IMR-90 (cell line): ENCODE measurements at regions not wholly inside any gene's neighbourhood (a gene's known extent, or its start where the extent isn't known, plus 50 kb on each side); places are given as distances from the start of the nearest gene placed in this dataset.

Experiments
- ATAC-seq: fragments of 200-7000 bp; cut with Tn5 transposase; 2 replicates; pipeline ENCODE4 v1.9.1; 2020; ENCODE audit warnings: low read depth, mild to moderate bottlenecking, moderate library complexity
- BruUV-seq: library from RNA; stranded (reverse); fragments of 400-500 nt; replicated peaks from 2 replicates; lab custom pipeline; 2021; lab: Mats Ljungman, UMichigan
- CTCF ChIA-PET: fragments of 300-600 bp; formaldehyde crosslinking; extraction: SDS; loops from one replicate; lab custom pipeline; 2021; ENCODE audit warnings: antibody characterized with exemption; lab: Yijun Ruan, JAX
- POLR2A ChIA-PET: fragments of 300-600 bp; sonication (Branson Sonifier 250); formaldehyde crosslinking; loops from one replicate; lab custom pipeline; 2022; ENCODE audit warnings: antibody characterized with exemption; ENCODE audit not compliant: unreplicated experiment; lab: Charles Lee
- DNase-seq: peaks from one replicate; pipeline ENCODE4 v3.0.0; 2013
- H2AFZ ChIP-seq: replicated peaks from 2 replicates; pipeline ENCODE3; 2013; ENCODE audit warnings: low read length, mild to moderate bottlenecking; ENCODE audit not compliant: poor library complexity
- H2AK5ac ChIP-seq: 2 replicates; pipeline ENCODE4 v1.6.1; 2013; ENCODE audit warnings: low read depth, low read length, inconsistent platforms
- H2AK9ac ChIP-seq: replicated peaks from 2 replicates; pipeline ENCODE3; 2013; ENCODE audit warnings: mild to moderate bottlenecking, low read depth, low read length, moderate library complexity; ENCODE audit not compliant: poor library complexity
- H2BK120ac ChIP-seq: 2 replicates; pipeline ENCODE4 v1.6.1; 2013; ENCODE audit warnings: low read depth, low read length, inconsistent platforms
- H2BK15ac ChIP-seq: 3 replicates; pipeline ENCODE4 v1.6.1; 2013; ENCODE audit warnings: low read depth, low read length, inconsistent platforms
- H2BK20ac ChIP-seq: 2 replicates; pipeline ENCODE4 v1.6.1; 2013; ENCODE audit warnings: low read depth, mild to moderate bottlenecking, inconsistent platforms, low read length, moderate library complexity
- H2BK5ac ChIP-seq: 2 replicates; pipeline ENCODE4 v1.6.1; 2013; ENCODE audit warnings: mild to moderate bottlenecking, low read depth, low read length, inconsistent platforms; ENCODE audit not compliant: poor library complexity, severe bottlenecking
- H3K14ac ChIP-seq: replicated peaks from 2 replicates; pipeline ENCODE4 v1.6.1; 2013; ENCODE audit warnings: low read depth, low read length, inconsistent platforms
- H3K18ac ChIP-seq: 2 replicates; pipeline ENCODE4 v1.6.1; 2013; ENCODE audit warnings: low read depth, low read length, control low read depth
- H3K23ac ChIP-seq: 2 replicates; pipeline ENCODE4 v1.6.1; 2013; ENCODE audit warnings: low read depth, low read length, inconsistent platforms
- H3K27ac ChIP-seq: 2 replicates; pipeline ENCODE4 v1.5.1; 2013; ENCODE audit warnings: mild to moderate bottlenecking, control low read depth, low read length; ENCODE audit not compliant: insufficient read depth
- H3K27me3 ChIP-seq: 2 replicates; pipeline ENCODE4 v1.6.1; 2013; ENCODE audit warnings: low read length; ENCODE audit not compliant: control insufficient read depth, insufficient read depth
- H3K36me3 ChIP-seq: 2 replicates; pipeline ENCODE4 v1.6.1; 2013; ENCODE audit warnings: low read length, mixed read lengths; ENCODE audit not compliant: control insufficient read depth, insufficient read depth
- H3K4ac ChIP-seq: 2 replicates; pipeline ENCODE4 v1.6.1; 2013; ENCODE audit warnings: low read depth, low read length, inconsistent platforms
- H3K4me1 ChIP-seq: 2 replicates; pipeline ENCODE4 v1.6.1; 2013; ENCODE audit warnings: low read length, mixed read lengths; ENCODE audit not compliant: control insufficient read depth, insufficient read depth
- H3K4me2 ChIP-seq: 2 replicates; pipeline ENCODE4 v1.6.1; 2013; ENCODE audit warnings: low read depth, mild to moderate bottlenecking, control low read depth, low read length, moderate library complexity
- H3K4me3 ChIP-seq: 2 replicates; pipeline ENCODE4 v1.5.1; 2013; ENCODE audit warnings: low read depth, mild to moderate bottlenecking, control low read depth, low read length, moderate library complexity; ENCODE audit not compliant: insufficient read depth
- H3K56ac ChIP-seq: 2 replicates; pipeline ENCODE4 v1.6.1; 2013; ENCODE audit warnings: low read length, inconsistent platforms; ENCODE audit not compliant: insufficient read depth; ENCODE audit errors: extremely low read depth
- H3K79me1 ChIP-seq, 2 experiments: 2 replicates each; pipeline ENCODE4 v1.6.1; 2013; ENCODE audit warnings: low read length in 2 of 2, inconsistent platforms in 1 of 2, low read depth in 1 of 2
- H3K9ac ChIP-seq: 2 replicates; pipeline ENCODE4 v1.6.1; 2013; ENCODE audit warnings: low read depth, low read length, control low read depth
- H3K9me1 ChIP-seq: 2 replicates; pipeline ENCODE4 v1.6.1; 2013; ENCODE audit warnings: low read length, inconsistent platforms; ENCODE audit not compliant: insufficient read depth
- H3K9me3 ChIP-seq: 2 replicates; pipeline ENCODE4 v1.6.1; 2013; ENCODE audit warnings: low read length; ENCODE audit not compliant: control insufficient read depth, insufficient read depth
- H4K20me1 ChIP-seq: 2 replicates; pipeline ENCODE4 v1.6.1; 2013; ENCODE audit warnings: low read length, inconsistent platforms; ENCODE audit not compliant: insufficient read depth
- H4K5ac ChIP-seq: 2 replicates; pipeline ENCODE4 v1.6.1; 2013; ENCODE audit warnings: mild to moderate bottlenecking, low read depth, low read length, control low read depth
- H4K8ac ChIP-seq, 2 experiments: 2 replicates each; pipeline ENCODE4 v1.6.1; 2013; ENCODE audit warnings: low read depth in 2 of 2, low read length in 2 of 2, control low read depth in 1 of 2, inconsistent platforms in 1 of 2
- H4K91ac ChIP-seq: 2 replicates; pipeline ENCODE4 v1.6.1; 2013; ENCODE audit warnings: low read depth, low read length, inconsistent platforms; ENCODE audit not compliant: insufficient read depth
- BHLHE40 ChIP-seq: fragments of 150-350 bp; IDR thresholded peaks from 2 replicates; pipeline ENCODE4 v1.6.1; 2016; ENCODE audit warnings: mild to moderate bottlenecking, low read depth, low read length
- CEBPB ChIP-seq: IDR thresholded peaks from 2 replicates; pipeline ENCODE4 v1.6.1; 2012; ENCODE audit warnings: low read depth, low read length, improper control_type of control experiment
- CHD1 ChIP-seq: IDR thresholded peaks from 2 replicates; pipeline ENCODE4 v1.6.1; 2012; ENCODE audit warnings: low read depth, low read length, improper control_type of control experiment
- ELK1 ChIP-seq: fragments of 150-350 bp; IDR thresholded peaks from 2 replicates; pipeline ENCODE4 v1.6.1; 2016; ENCODE audit warnings: low read depth, mild to moderate bottlenecking, low read length, moderate library complexity, borderline replicate concordance
- MAFK ChIP-seq: IDR thresholded peaks from 2 replicates; pipeline ENCODE4 v1.6.1; 2012; ENCODE audit warnings: low read depth, low read length, improper control_type of control experiment
- MAZ ChIP-seq: IDR thresholded peaks from 2 replicates; pipeline ENCODE4 v1.6.1; 2012; ENCODE audit warnings: low read depth, mild to moderate bottlenecking, low read length, improper control_type of control experiment, moderate library complexity, borderline replicate concordance
- NFE2L2 ChIP-seq: fragments of 150-350 bp; IDR thresholded peaks from 2 replicates; pipeline ENCODE4 v1.6.1; 2016; ENCODE audit warnings: low read depth, mild to moderate bottlenecking, low read length
- POLR2A ChIP-seq: IDR thresholded peaks from 2 replicates; pipeline ENCODE4 v1.6.1; 2012; ENCODE audit warnings: mild to moderate bottlenecking, low read depth, low read length
- RAD21 ChIP-seq: IDR thresholded peaks from 2 replicates; pipeline ENCODE4 v1.6.1; 2012; ENCODE audit warnings: low read length, improper control_type of control experiment
- RCOR1 ChIP-seq: IDR thresholded peaks from 2 replicates; pipeline ENCODE4 v1.6.1; 2012; ENCODE audit warnings: mild to moderate bottlenecking, low read length, improper control_type of control experiment; ENCODE audit not compliant: insufficient replicate concordance
- RFX5 ChIP-seq: IDR thresholded peaks from 2 replicates; pipeline ENCODE4 v1.8.0; 2012; ENCODE audit warnings: low read depth, mild to moderate bottlenecking, low read length, moderate library complexity
- WGBS, 2 experiments: methylation state at CpG; one replicate each; pipeline versions ENCODE4 v1.1.5 to v1.1.7; 2013; ENCODE audit warnings: missing lambda C conversion rate in 2 of 2; ENCODE audit not compliant: insufficient read length in 1 of 2; ENCODE audit errors: extremely low coverage in 2 of 2; 5-methylcytosine and 5-hydroxymethylcytosine counted together
- dilution Hi-C: fragments of 300-500 bp; cut with HindIII; formaldehyde crosslinking; loops from one replicate; pipeline ENCODE4 v1.14.3; 2018; ENCODE audit warnings: low sequenced_read_pairs; ENCODE audit not compliant: unreplicated experiment
- in situ Hi-C: fragments of 300-500 bp; cut with MboI; formaldehyde crosslinking; loops from 3 replicates; pipeline ENCODE4 v1.14.3; 2019; ENCODE audit warnings: low sequenced_read_pairs, inconsistent platforms, mixed read lengths
- intact Hi-C: fragments of 100-400 bp; cut with micrococcal nuclease; formaldehyde crosslinking; loops from 2 replicates; pipeline ENCODE4 v1.10.0; 2022
- TF ChIP-seq, protein P1 (sequence below): conservative IDR thresholded peaks from 2 replicates; pipeline ENCODE4 v1.5.1; 2012; ENCODE audit warnings: mild to moderate bottlenecking, low read depth, low read length, improper control_type of control experiment

DNA sequence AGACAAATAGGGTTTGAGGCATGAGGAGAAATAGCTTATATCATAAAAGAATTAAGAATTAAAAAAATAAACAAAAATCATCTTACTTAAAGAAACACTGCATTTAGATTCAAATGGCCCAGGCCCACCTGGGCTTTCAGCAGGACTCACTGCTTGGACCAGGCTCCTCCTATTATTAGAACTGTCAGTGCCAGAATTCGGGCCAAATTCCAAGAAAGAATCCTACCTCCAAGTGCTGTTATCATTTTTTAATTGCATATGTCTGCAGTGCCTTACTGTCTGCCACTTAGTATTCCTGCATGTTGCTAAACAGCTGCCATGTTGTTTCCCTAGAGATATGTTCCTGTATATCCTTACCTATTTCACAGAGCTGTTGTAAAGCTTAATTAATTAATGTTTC, 112.0 kb downstream of the BARHL2 start:
- Histone ChIP-seq H3K27ac (no peak overlapping the region), H3K14ac (no peak overlapping the region), H3K56ac (no peak overlapping the region), H3K4me1 (no peaks in the 10 kb centered on the region), H4K91ac (no peak overlapping the region), H3K23ac (no peak overlapping the region), H2AK5ac (no peak overlapping the region), H2BK20ac (no peak overlapping the region), H2AK9ac (no peak overlapping the region), H2BK15ac (no peak overlapping the region), H3K4me3 (no peak overlapping the region), H3K9ac (no peak overlapping the region), H3K9me1 (no peaks in the 10 kb centered on the region), H4K5ac (no peak overlapping the region), H4K20me1 (no peaks in the 10 kb centered on the region), H3K79me1 (no peaks in the 10 kb centered on the region), H3K36me3 (no peaks in the 10 kb centered on the region), H3K4ac (no peak overlapping the region), H3K9me3 (no peaks in the 10 kb centered on the region), H2BK5ac (no peak overlapping the region), H3K18ac (no peak overlapping the region), H3K4me2 (no peak overlapping the region), H4K8ac (no peak overlapping the region), H3K27me3 (no peaks in the 10 kb centered on the region), H2BK120ac (no peak overlapping the region), H2AFZ (no peak overlapping the region)
- in situ Hi-C loops: no loop called here
- ChIA-PET CTCF (no interaction called here), POLR2A (no interaction called here)
- intact Hi-C loops: no loop called here
- TF ChIP-seq RCOR1: no peak
- no peak for TF ChIP-seq RFX5
- TF ChIP-seq NFE2L2: no peak
- TF ChIP-seq BHLHE40: no peak
- no peak for TF ChIP-seq CEBPB
- TF ChIP-seq MAZ: no peak
- no peak for TF ChIP-seq MAFK
- no peak for TF ChIP-seq ELK1
- no peak for TF ChIP-seq POLR2A
- TF ChIP-seq, protein P1, sequence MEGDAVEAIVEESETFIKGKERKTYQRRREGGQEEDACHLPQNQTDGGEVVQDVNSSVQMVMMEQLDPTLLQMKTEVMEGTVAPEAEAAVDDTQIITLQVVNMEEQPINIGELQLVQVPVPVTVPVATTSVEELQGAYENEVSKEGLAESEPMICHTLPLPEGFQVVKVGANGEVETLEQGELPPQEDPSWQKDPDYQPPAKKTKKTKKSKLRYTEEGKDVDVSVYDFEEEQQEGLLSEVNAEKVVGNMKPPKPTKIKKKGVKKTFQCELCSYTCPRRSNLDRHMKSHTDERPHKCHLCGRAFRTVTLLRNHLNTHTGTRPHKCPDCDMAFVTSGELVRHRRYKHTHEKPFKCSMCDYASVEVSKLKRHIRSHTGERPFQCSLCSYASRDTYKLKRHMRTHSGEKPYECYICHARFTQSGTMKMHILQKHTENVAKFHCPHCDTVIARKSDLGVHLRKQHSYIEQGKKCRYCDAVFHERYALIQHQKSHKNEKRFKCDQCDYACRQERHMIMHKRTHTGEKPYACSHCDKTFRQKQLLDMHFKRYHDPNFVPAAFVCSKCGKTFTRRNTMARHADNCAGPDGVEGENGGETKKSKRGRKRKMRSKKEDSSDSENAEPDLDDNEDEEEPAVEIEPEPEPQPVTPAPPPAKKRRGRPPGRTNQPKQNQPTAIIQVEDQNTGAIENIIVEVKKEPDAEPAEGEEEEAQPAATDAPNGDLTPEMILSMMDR: no peak
- TF ChIP-seq CHD1: no peak
- no peak for TF ChIP-seq RAD21
- no TSS peak for BruUV-seq
- no CpG with 5 or more reads among the region's 1 CpG for WGBS, 2 experiments
- dilution Hi-C loops: no loop called here
- DNase-seq (no peak), ATAC-seq (no peak)
